Mesenchymal stem cell (in vitro differentiated cells and primary cell): ENCODE measurements at regions not wholly inside any gene's neighbourhood (a gene's known extent, or its start where the extent isn't known, plus 50 kb on each side); places are given as distances from the start of the nearest gene placed in this dataset.
"Not testable (repeated sequence)": the region's sequence is repeated elsewhere in the genome, so short reads cannot be mapped to it uniquely, and the experiment has no call there.

Experiments
- DNase-seq: peaks from one replicate; pipeline ENCODE4 v3.0.0-alpha.2; 2013
- H2AFZ ChIP-seq: one replicate; pipeline ENCODE4 v1.6.1; 2013; ENCODE audit warnings: low read depth, mild to moderate bottlenecking, control low read depth, inconsistent platforms, low read length, moderate library complexity
- H2AK5ac ChIP-seq: 2 replicates; pipeline ENCODE4 v1.6.1; 2013; ENCODE audit warnings: low read length, moderate library complexity, mild to moderate bottlenecking, inconsistent platforms; ENCODE audit not compliant: severe bottlenecking
- H2BK120ac ChIP-seq: one replicate; pipeline ENCODE4 v1.6.1; 2013; ENCODE audit warnings: low read depth, mild to moderate bottlenecking, inconsistent platforms, low read length, moderate library complexity
- H2BK12ac ChIP-seq, 2 experiments: one replicate each; pipeline ENCODE4 v1.6.1; 2013; ENCODE audit warnings: inconsistent platforms in 2 of 2, low read length in 2 of 2, mild to moderate bottlenecking in 2 of 2, moderate library complexity in 2 of 2, control low read depth in 1 of 2
- H2BK15ac ChIP-seq: one replicate; pipeline ENCODE4 v1.6.1; 2013; ENCODE audit warnings: mild to moderate bottlenecking, low read depth, inconsistent platforms; ENCODE audit not compliant: poor library complexity, severe bottlenecking
- H2BK5ac ChIP-seq: 2 replicates; pipeline ENCODE4 v1.6.1; 2013; ENCODE audit warnings: low read depth, mild to moderate bottlenecking, low read length, control low read depth, inconsistent platforms; ENCODE audit not compliant: poor library complexity, severe bottlenecking
- H3K14ac ChIP-seq, 2 experiments: one replicate each; pipeline ENCODE4 v1.6.1; 2013; ENCODE audit warnings: inconsistent platforms in 2 of 2, low read length in 2 of 2, control low read depth in 1 of 2, mild to moderate bottlenecking in 1 of 2, moderate library complexity in 1 of 2
- H3K18ac ChIP-seq, 2 experiments: one replicate each; pipeline ENCODE4 v1.6.1; 2013; ENCODE audit warnings: inconsistent platforms in 2 of 2, low read length in 2 of 2, control low read depth in 1 of 2, low read depth in 1 of 2, mild to moderate bottlenecking in 1 of 2
- H3K23ac ChIP-seq, 2 experiments: one replicate each; pipeline ENCODE4 v1.6.1; 2013; ENCODE audit warnings: inconsistent platforms in 2 of 2, low read length in 2 of 2, mild to moderate bottlenecking in 2 of 2, moderate library complexity in 2 of 2, control low read depth in 1 of 2
- H3K27ac ChIP-seq: 2 replicates; pipeline ENCODE4 v1.5.1; 2013; ENCODE audit warnings: mild to moderate bottlenecking, moderate library complexity, low read length, control low read depth, inconsistent platforms; ENCODE audit not compliant: poor library complexity, severe bottlenecking
- H3K27me3 ChIP-seq, 2 experiments: 2 replicates each; pipeline versions ENCODE4 v1.6.1 to v1.7.0; 2013; ENCODE audit warnings: low read length in 2 of 2, mild to moderate bottlenecking in 2 of 2, moderate library complexity in 2 of 2, control low read depth in 1 of 2, inconsistent platforms in 1 of 2; ENCODE audit not compliant: control insufficient read depth in 1 of 2, insufficient read depth in 1 of 2
- H3K36me3 ChIP-seq, 2 experiments: 2 replicates each; pipeline versions ENCODE4 v1.6.1 to v1.7.0; 2013; ENCODE audit warnings: low read length in 2 of 2, control low read depth in 1 of 2, inconsistent platforms in 1 of 2, low read depth in 1 of 2, mild to moderate bottlenecking in 1 of 2; ENCODE audit not compliant: insufficient read depth in 2 of 2, control insufficient read depth in 1 of 2
- H3K4ac ChIP-seq, 2 experiments: one replicate each; pipeline ENCODE4 v1.6.1; 2013; ENCODE audit warnings: inconsistent platforms in 2 of 2, low read length in 2 of 2, mild to moderate bottlenecking in 2 of 2, moderate library complexity in 2 of 2, control low read depth in 1 of 2, low read depth in 1 of 2
- H3K4me1 ChIP-seq: 2 replicates; pipeline ENCODE4 v1.6.1; 2013; ENCODE audit warnings: low read depth, low read length, control low read depth; ENCODE audit not compliant: control insufficient read depth, insufficient read depth
- H3K4me2 ChIP-seq: 2 replicates; pipeline ENCODE4 v1.6.1; 2013; ENCODE audit warnings: low read length, mild to moderate bottlenecking, inconsistent platforms; ENCODE audit not compliant: poor library complexity, severe bottlenecking
- H3K4me3 ChIP-seq, 2 experiments: 2 replicates each; pipeline versions ENCODE4 v1.5.1 to v1.7.0; 2013; ENCODE audit warnings: low read length in 2 of 2, mild to moderate bottlenecking in 2 of 2, control low read depth in 1 of 2, low read depth in 1 of 2; ENCODE audit not compliant: insufficient read depth in 1 of 2
- H3K79me1 ChIP-seq: replicated peaks from 2 replicates; pipeline ENCODE4 v1.6.1; 2013; ENCODE audit warnings: mild to moderate bottlenecking, control low read depth, low read length, inconsistent platforms; ENCODE audit not compliant: poor library complexity, severe bottlenecking
- H3K9ac ChIP-seq: 2 replicates; pipeline ENCODE4 v1.7.0; 2013; ENCODE audit warnings: mild to moderate bottlenecking, low read length, moderate library complexity
- H3K9me3 ChIP-seq: 2 replicates; pipeline ENCODE4 v1.7.0; 2013; ENCODE audit warnings: mild to moderate bottlenecking, low read length; ENCODE audit not compliant: control insufficient read depth
- H4K8ac ChIP-seq: one replicate; pipeline ENCODE4 v1.6.1; 2013; ENCODE audit warnings: inconsistent platforms, mild to moderate bottlenecking, low read length, moderate library complexity
- H4K91ac ChIP-seq: one replicate; pipeline ENCODE4 v1.6.1; 2013; ENCODE audit warnings: mild to moderate bottlenecking, low read length, inconsistent platforms
- WGBS: methylation state at CpG from one replicate; pipeline ENCODE4 v1.1.7; 2013; ENCODE audit warnings: mixed read lengths; 5-methylcytosine and 5-hydroxymethylcytosine counted together

DNA sequence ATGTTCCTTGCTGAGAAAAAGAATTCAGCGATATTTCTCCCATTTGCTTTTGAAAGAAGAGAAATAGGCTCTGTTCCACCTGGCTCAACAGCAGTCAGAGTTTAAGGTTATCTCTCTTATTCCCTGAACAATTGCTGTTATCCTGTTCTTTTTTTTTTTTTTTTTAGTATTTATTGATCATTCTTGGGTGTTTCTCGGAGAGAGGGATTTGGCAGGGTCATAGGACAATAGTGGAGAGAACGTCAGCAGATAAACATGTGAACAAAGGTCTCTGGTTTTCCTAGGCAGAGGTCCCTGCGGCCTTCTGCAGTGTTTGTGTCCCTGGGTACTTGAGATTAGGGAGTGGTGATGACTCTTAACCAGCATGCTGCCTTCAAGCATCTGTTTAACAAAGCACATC is 77.5 kb upstream of the DST start:
- not testable (repeated sequence) for H3K4me2 ChIP-seq, DNase-seq, H3K79me1 ChIP-seq, H3K9ac ChIP-seq, H3K18ac ChIP-seq, H3K14ac ChIP-seq, H2BK120ac ChIP-seq, H3K4ac ChIP-seq, H2BK12ac ChIP-seq, H3K23ac ChIP-seq, H2BK15ac ChIP-seq, H3K27me3 ChIP-seq, H3K9me3 ChIP-seq, H4K91ac ChIP-seq, H4K8ac ChIP-seq, H3K27ac ChIP-seq, H3K4me3 ChIP-seq, H2AK5ac ChIP-seq, H3K4me1 ChIP-seq, H3K36me3 ChIP-seq, H2AFZ ChIP-seq, H2BK5ac ChIP-seq
- WGBS = 73% methylated on average over 3 of the region's 4 CpGs

DNA sequence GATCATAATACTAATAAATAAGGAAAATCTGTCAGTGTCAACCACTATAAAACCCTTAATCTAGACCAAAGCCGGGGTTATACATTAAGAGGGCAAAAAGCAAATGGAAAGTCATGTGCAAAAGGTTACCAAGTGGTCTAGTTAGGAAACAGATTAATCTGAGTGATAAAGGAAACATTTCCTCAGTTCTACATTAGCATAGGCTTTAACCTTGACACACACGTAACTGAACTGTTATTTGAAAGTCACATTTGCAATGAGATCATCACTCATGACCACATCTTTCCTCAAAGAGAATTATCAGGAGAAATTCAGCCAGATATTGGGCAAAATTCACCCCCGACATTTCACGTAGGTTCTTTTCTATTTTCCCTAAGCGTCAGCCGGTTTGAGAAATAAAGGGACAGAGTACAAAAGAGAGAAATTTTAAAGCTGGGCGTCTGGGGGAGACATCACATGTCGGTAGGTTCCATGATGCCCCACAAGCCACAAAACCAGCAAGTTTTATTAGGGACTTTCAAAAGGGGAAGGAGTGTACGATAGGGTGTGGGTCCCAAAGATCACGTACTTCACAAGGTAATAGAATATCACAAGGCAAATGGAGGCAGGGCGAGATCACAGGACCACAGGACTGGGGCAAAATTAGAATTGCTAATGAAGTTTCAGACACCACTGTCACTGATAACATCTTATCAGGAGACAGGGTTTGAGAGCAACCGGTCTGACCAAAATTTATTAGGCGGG is 76.8 kb upstream of the DST start:
- not testable (repeated sequence) for H2BK12ac ChIP-seq, DNase-seq, H3K9me3 ChIP-seq

DNA sequence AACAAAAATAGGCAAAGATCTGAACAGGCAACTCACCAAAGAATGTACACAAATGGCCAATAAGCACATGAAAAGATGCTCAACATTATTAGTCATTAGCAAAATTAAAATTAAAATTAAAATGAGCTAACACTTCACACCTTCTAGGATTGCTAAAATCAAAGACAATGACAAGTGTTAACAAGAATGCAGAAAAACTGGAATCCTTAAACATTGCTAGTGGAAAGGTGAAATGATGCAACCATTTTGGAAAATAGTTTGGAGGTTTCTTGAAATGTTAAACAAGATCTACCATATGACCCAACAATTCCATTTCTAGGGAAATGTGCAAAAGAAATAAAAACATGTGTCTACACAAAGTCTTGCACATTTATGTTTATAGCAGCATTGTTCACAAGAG is 75.5 kb upstream of the DST start:
- H2BK5ac ChIP-seq = no peak overlapping the region
- H3K4ac ChIP-seq = no peak overlapping the region
- H4K8ac ChIP-seq = no peak overlapping the region
- no peak overlapping the region for H3K14ac ChIP-seq
- no peak overlapping the region for H3K18ac ChIP-seq
- H3K9me3 ChIP-seq = no peaks in the 10 kb centered on the region
- no peak overlapping the region for H3K4me3 ChIP-seq
- H2BK15ac ChIP-seq = no peak overlapping the region
- peaks cover 6% of the 10 kb centered on the region for H3K4me1 ChIP-seq
- H3K27me3 ChIP-seq = no peaks in the 10 kb centered on the region
- no peaks in the 10 kb centered on the region for H3K36me3 ChIP-seq
- H4K91ac ChIP-seq = no peak overlapping the region
- no peak for DNase-seq
- H3K27ac ChIP-seq = no peak overlapping the region
- H3K23ac ChIP-seq = no peak overlapping the region
- no peak overlapping the region for H2AFZ ChIP-seq
- no peak overlapping the region for H2BK12ac ChIP-seq
- no peak overlapping the region for H3K4me2 ChIP-seq
- H3K9ac ChIP-seq = no peak overlapping the region
- H3K79me1 ChIP-seq = peaks cover 1% of the 10 kb centered on the region
- H2BK120ac ChIP-seq = no peak overlapping the region
- no peak overlapping the region for H2AK5ac ChIP-seq

More for the DNA sequence above, 76.8 kb upstream of the DST start:
- not testable (repeated sequence) for H3K18ac ChIP-seq, H2AK5ac ChIP-seq, H4K91ac ChIP-seq, H3K79me1 ChIP-seq, H3K23ac ChIP-seq, H3K9ac ChIP-seq, H3K27ac ChIP-seq, H2BK5ac ChIP-seq, H3K4me1 ChIP-seq, H3K4ac ChIP-seq, H3K14ac ChIP-seq, H2BK120ac ChIP-seq, H3K4me2 ChIP-seq, H2AFZ ChIP-seq, H4K8ac ChIP-seq, H3K4me3 ChIP-seq, H3K36me3 ChIP-seq, H3K27me3 ChIP-seq, H2BK15ac ChIP-seq
- 88% methylated on average over 13 of the region's 13 CpGs for WGBS

GRCh38 chr6:56716229-56716628 is 73.5 kb upstream of the DST start:
- Histone ChIP-seq H3K27me3 (no peaks in the 10 kb centered on the region), H3K4ac (no peak overlapping the region), H2AFZ (no peak overlapping the region), H2BK12ac (no peak overlapping the region), H3K9me3 (no peaks in the 10 kb centered on the region), H2AK5ac (no peak overlapping the region), H3K27ac (no peak overlapping the region), H3K79me1 (peaks cover 1% of the 10 kb centered on the region), H4K91ac (no peak overlapping the region), H2BK15ac (no peak overlapping the region), H3K14ac (no peak overlapping the region), H2BK5ac (no peak overlapping the region), H3K18ac (no peak overlapping the region), H3K23ac (no peak overlapping the region), H3K4me1 (peaks cover 8% of the 10 kb centered on the region), H3K4me2 (no peak overlapping the region), H3K36me3 (no peaks in the 10 kb centered on the region), H4K8ac (no peak overlapping the region), H2BK120ac (no peak overlapping the region), H3K9ac (no peak overlapping the region), H3K4me3 (peak overlapping the region in 1 of 2 experiments; percentile 1)
- no peak for DNase-seq
- WGBS = 80% methylated on average over 1 of the region's 3 CpGs
